Sigmoid colon (tissue), 4 donors: ENCODE measurements at regions not wholly inside any gene's neighbourhood (a gene's known extent, or its start where the extent isn't known, plus 50 kb on each side); places are given as distances from the start of the nearest gene placed in this dataset.

Experiments
- EP300 ChIP-seq, 4 donors: sonication (generic); formaldehyde crosslinking; IDR thresholded peaks; one replicate each; pipeline ENCODE4 v1.6.1; 2017; ENCODE audit warnings: antibody characterized with exemption in 4 of 4
- TF ChIP-seq, protein P1 (sequence below), 4 experiments: fragments of 450-650 bp in 3 of 4; fragments of 200-600 bp in 1 of 4; IDR thresholded peaks; one replicate each; pipeline ENCODE4 v1.5.1; 2016 to 2019; ENCODE audit warnings: antibody characterized with exemption in 4 of 4, mild to moderate bottlenecking in 3 of 4, moderate library complexity in 2 of 4

DNA sequence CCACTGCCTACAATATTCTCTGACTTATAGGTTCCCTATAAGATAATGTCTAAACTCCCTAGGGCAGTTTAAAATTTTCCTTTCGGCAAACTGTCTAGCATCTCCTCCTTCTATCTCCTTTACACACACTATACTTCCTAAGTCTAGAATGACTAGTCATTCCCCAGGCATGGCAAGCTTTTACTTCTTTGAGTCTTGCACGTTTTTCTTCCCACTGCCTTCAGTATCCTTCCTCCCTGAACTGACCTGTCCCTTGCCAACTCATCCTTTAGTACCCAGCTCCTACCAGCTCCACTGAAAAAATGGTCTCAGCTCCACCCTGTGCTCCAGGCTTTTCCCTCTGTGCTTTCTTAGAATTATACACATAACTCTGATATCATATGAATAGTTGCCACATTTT is 93.8 kb upstream of the KBTBD8 start:
- TF ChIP-seq, protein P1, sequence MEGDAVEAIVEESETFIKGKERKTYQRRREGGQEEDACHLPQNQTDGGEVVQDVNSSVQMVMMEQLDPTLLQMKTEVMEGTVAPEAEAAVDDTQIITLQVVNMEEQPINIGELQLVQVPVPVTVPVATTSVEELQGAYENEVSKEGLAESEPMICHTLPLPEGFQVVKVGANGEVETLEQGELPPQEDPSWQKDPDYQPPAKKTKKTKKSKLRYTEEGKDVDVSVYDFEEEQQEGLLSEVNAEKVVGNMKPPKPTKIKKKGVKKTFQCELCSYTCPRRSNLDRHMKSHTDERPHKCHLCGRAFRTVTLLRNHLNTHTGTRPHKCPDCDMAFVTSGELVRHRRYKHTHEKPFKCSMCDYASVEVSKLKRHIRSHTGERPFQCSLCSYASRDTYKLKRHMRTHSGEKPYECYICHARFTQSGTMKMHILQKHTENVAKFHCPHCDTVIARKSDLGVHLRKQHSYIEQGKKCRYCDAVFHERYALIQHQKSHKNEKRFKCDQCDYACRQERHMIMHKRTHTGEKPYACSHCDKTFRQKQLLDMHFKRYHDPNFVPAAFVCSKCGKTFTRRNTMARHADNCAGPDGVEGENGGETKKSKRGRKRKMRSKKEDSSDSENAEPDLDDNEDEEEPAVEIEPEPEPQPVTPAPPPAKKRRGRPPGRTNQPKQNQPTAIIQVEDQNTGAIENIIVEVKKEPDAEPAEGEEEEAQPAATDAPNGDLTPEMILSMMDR (IDR thresholded peaks at IDR 0.05) = no peak
- TF ChIP-seq EP300 (IDR thresholded peaks at IDR 0.05) = no peak
